K562 (cell line): ENCODE measurements at regions not wholly inside any gene's neighbourhood (a gene's known extent, or its start where the extent isn't known, plus 50 kb on each side); places are given as distances from the start of the nearest gene placed in this dataset.

Experiments
- ATAC-seq: fragments of 200-7000 bp; cut with Tn5 transposase; 3 replicates; pipeline ENCODE4 v1.9.1; 2020; ENCODE audit warnings: moderate library complexity
- BruUV-seq: library from RNA; stranded (reverse); fragments of 400-500 nt; replicated peaks from 2 replicates; lab custom pipeline; 2021; lab: Mats Ljungman, UMichigan
- CTCF ChIA-PET: fragments of 300-600 bp; formaldehyde crosslinking; extraction: SDS; loops from one replicate; lab custom pipeline; 2021; ENCODE audit warnings: low intra/inter-chr PET ratio; lab: Yijun Ruan, JAX
- POLR2A ChIA-PET: fragments of 300-600, 350-650 bp; sonication (Branson Sonifier 250); formaldehyde crosslinking; extraction: SDS; loops from one replicate; lab custom pipeline; 2021; ENCODE audit warnings: antibody characterized with exemption, inconsistent platforms; lab: Yijun Ruan, JAX
- DNase-seq, 4 experiments: peaks; one replicate each; pipeline versions ENCODE4 v3.0.0 to v3.0.0-alpha.2; 2011 to 2018; ENCODE audit warnings: low spot score in 3 of 4, mixed read lengths in 3 of 4; ENCODE audit errors: extremely low read depth in 1 of 4
- FAIRE-seq: peaks from 2 replicates; lab custom pipeline; 2011; peaks lifted over from hg19 to GRCh38; lab: Jason Lieb, UNC
- H2AFZ ChIP-seq: 2 replicates; pipeline ENCODE4 v1.6.0; 2011; ENCODE audit warnings: low read depth, low read length, control low read depth, inconsistent platforms
- H3K27ac ChIP-seq: fragments of 200-600 bp; 3 replicates; pipeline ENCODE4 v1.8.0; 2011; ENCODE audit warnings: low read depth, mild to moderate bottlenecking, control low read depth, inconsistent platforms, low read length, moderate library complexity, mixed read lengths; ENCODE audit errors: extremely low read depth
- H3K27me3 ChIP-seq, 2 experiments: fragments of 300-600 bp in 1 of 2; 2 replicates in 1 of 2; 3 replicates in 1 of 2; pipeline versions ENCODE4 v1.6.0 to v1.8.0; 2011; ENCODE audit warnings: inconsistent platforms in 2 of 2, low read length in 2 of 2, mild to moderate bottlenecking in 1 of 2, mixed read lengths in 1 of 2, moderate library complexity in 1 of 2; ENCODE audit not compliant: control insufficient read depth in 2 of 2, insufficient read depth in 2 of 2
- H3K36me3 ChIP-seq: fragments of 300-600 bp; 3 replicates; pipeline ENCODE4 v1.8.0; 2011; ENCODE audit warnings: mild to moderate bottlenecking, low read length, inconsistent platforms; ENCODE audit not compliant: control insufficient read depth, insufficient read depth
- H3K4me1 ChIP-seq, 2 experiments: fragments of 200-600 bp in 1 of 2; replicated peaks in 1 of 2; 2 replicates in 1 of 2; 3 replicates in 1 of 2; pipeline versions ENCODE4 v1.5.1 to v1.8.0; 2011; ENCODE audit warnings: inconsistent platforms in 2 of 2, low read length in 2 of 2, mild to moderate bottlenecking in 1 of 2, mixed read lengths in 1 of 2, moderate library complexity in 1 of 2; ENCODE audit not compliant: control insufficient read depth in 2 of 2, insufficient read depth in 2 of 2
- H3K4me2 ChIP-seq: 2 replicates; pipeline ENCODE4 v1.6.1; 2011; ENCODE audit warnings: low read length, control low read depth, inconsistent platforms, mixed read lengths; ENCODE audit not compliant: insufficient read depth
- H3K4me3 ChIP-seq: fragments of 200-600 bp; sonication (generic), shearing (Covaris generic); 2 replicates; pipeline ENCODE4 v1.5.1; 2016; ENCODE audit warnings: control low read depth, inconsistent platforms
- H3K79me2 ChIP-seq: fragments of 200-600 bp; 3 replicates; pipeline ENCODE4 v1.8.0; 2011; ENCODE audit warnings: low read length, inconsistent platforms; ENCODE audit not compliant: control insufficient read depth, insufficient read depth
- H3K9ac ChIP-seq, 2 experiments: 2 replicates each; pipeline versions ENCODE4 v1.6.0 to v1.6.1; 2011; ENCODE audit warnings: low read depth in 2 of 2, low read length in 2 of 2, control low read depth in 1 of 2, inconsistent platforms in 1 of 2, mild to moderate bottlenecking in 1 of 2, mixed read lengths in 1 of 2; ENCODE audit not compliant: insufficient read depth in 1 of 2
- H3K9me1 ChIP-seq: one replicate; pipeline ENCODE4 v1.6.0; 2011; ENCODE audit warnings: inconsistent platforms, mild to moderate bottlenecking, low read length, moderate library complexity; ENCODE audit not compliant: control insufficient read depth, insufficient read depth
- H3K9me3 ChIP-seq: replicated peaks from 2 replicates; pipeline ENCODE4 v1.5.1; 2011; ENCODE audit warnings: low read depth, low read length, inconsistent platforms; ENCODE audit not compliant: control insufficient read depth, insufficient read depth
- H4K20me1 ChIP-seq: replicated peaks from 2 replicates; pipeline ENCODE4 v1.6.1; 2011; ENCODE audit warnings: low read length, inconsistent platforms, mixed read lengths; ENCODE audit not compliant: control insufficient read depth, insufficient read depth
- IRF1 ChIP-seq: sonication (generic); formaldehyde crosslinking; IDR thresholded peaks from 2 replicates; pipeline ENCODE4 v1.8.0; 2022; ENCODE audit warnings: missing genetic modification reagents, mild to moderate bottlenecking, borderline replicate concordance
- RNF219 ChIP-seq: fragments of 250-450 bp; sonication (Bioruptor Pico); IDR thresholded peaks from 2 replicates; pipeline ENCODE4 v1.5.0; 2022; ENCODE audit warnings: mild to moderate bottlenecking
- SRSF3 ChIP-seq: fragments of 200-400 bp; formaldehyde crosslinking; IDR thresholded peaks from 2 replicates; pipeline ENCODE4 v1.6.1; 2016; ENCODE audit warnings: mild to moderate bottlenecking, low read length, moderate library complexity; ENCODE audit not compliant: insufficient read depth
- U2AF1 ChIP-seq: fragments of 200-400 bp; formaldehyde crosslinking; optimal IDR thresholded peaks from 2 replicates; pipeline ENCODE3; 2017; ENCODE audit warnings: mild to moderate bottlenecking, low read depth, low read length, moderate library complexity
- ZBTB26 ChIP-seq: fragments of 450-650 bp; formaldehyde crosslinking; IDR thresholded peaks from 2 replicates; pipeline ENCODE4 v1.4.0; 2022; ENCODE audit warnings: missing genetic modification characterization
- ZNF24 ChIP-seq: fragments of 450-650 bp; IDR thresholded peaks from 2 replicates; pipeline ENCODE4 v1.6.1; 2016
- ZNF407 ChIP-seq: fragments of 450-650 bp; IDR thresholded peaks from 2 replicates; pipeline ENCODE4 v1.6.1; 2016; ENCODE audit warnings: low read depth
- ZNF408 ChIP-seq: fragments of 250-450 bp; sonication (Bioruptor Pico); IDR thresholded peaks from 2 replicates; pipeline ENCODE4 v1.4.0; 2020; ENCODE audit warnings: low read depth, mild to moderate bottlenecking, moderate library complexity
- WGBS: fragments of 100-300 bp; shearing (Covaris generic); methylation state at CpG from one replicate; pipeline ENCODE4 v1.1.6; 2016; ENCODE audit warnings: low coverage, mixed read lengths; ENCODE audit not compliant: insufficient coverage; ENCODE audit errors: missing lambda C conversion rate; 5-methylcytosine and 5-hydroxymethylcytosine counted together
- in situ Hi-C: fragments of 300-500 bp; cut with MboI; formaldehyde crosslinking; loops from 4 replicates; pipeline ENCODE4 v1.15.0; 2018; ENCODE audit warnings: inconsistent platforms, mixed read lengths
- intact Hi-C: fragments of 100-400 bp; cut with micrococcal nuclease; formaldehyde crosslinking; loops from 2 replicates; pipeline ENCODE4 v1.14.2; 2022

GRCh38 chr4:180542445-180543100 lies 1700.6 kb upstream of the TENM3 start (continued):
- no peak for TF ChIP-seq ZBTB26 (CRISPR knock-in tag)

- no peak overlapping the region for H3K4me2 ChIP-seq
- WGBS, result 0% methylated on average over 5 of the region's 6 CpGs
- FAIRE-seq (no peak), DNase-seq (no peak), ATAC-seq (no peak)
- no peaks in the 10 kb centered on the region for H3K27me3 ChIP-seq
- in situ Hi-C loops, result no loop called here
- H2AFZ ChIP-seq, result no peak overlapping the region
- no peak overlapping the region for H3K27ac ChIP-seq
- H3K4me1 ChIP-seq, result no peaks in the 10 kb centered on the region
- no peaks in the 10 kb centered on the region for H4K20me1 ChIP-seq
- intact Hi-C loops, result no loop called here
- H3K79me2 ChIP-seq, result no peaks in the 10 kb centered on the region
- H3K9me1 ChIP-seq, result no peaks in the 10 kb centered on the region
- no TSS peak for BruUV-seq
- H3K4me3 ChIP-seq, result no peak overlapping the region
- H3K9me3 ChIP-seq, result 0 out of 2 replicates have a peak, but pooled peaks cover 3% of the 10 kb centered on the region
- CTCF ChIA-PET, result no interaction called here
- POLR2A ChIA-PET, result no interaction called here
- H3K9ac ChIP-seq, result no peak overlapping the region
- H3K36me3 ChIP-seq, result no peaks in the 10 kb centered on the region
- TF ChIP-seq ZNF408 (CRISPR knock-in tag) (no peak), RNF219 (CRISPR knock-in tag) (no peak), SRSF3 (no peak), ZNF24 (no peak), ZNF407 (no peak), U2AF1 (no peak), IRF1 (CRISPR knock-in tag) (no peak)
Observed at GRCh38 chr4:180550106-180550505, 1693.1 kb upstream of the TENM3 start.
